K562 (cell line): ENCODE measurements at regions not wholly inside any gene's neighbourhood (a gene's known extent, or its start where the extent isn't known, plus 50 kb on each side); places are given as distances from the start of the nearest gene placed in this dataset.

Source experiments
- ATAC-seq: fragments of 200-7000 bp; cut with Tn5 transposase; 3 replicates; pipeline ENCODE4 v1.9.1; 2020; ENCODE audit warnings: moderate library complexity
- BruUV-seq: library from RNA; stranded (reverse); fragments of 400-500 nt; replicated peaks from 2 replicates; lab custom pipeline; 2021; lab: Mats Ljungman, UMichigan
- CTCF ChIA-PET: fragments of 300-600 bp; formaldehyde crosslinking; extraction: SDS; loops from one replicate; lab custom pipeline; 2021; ENCODE audit warnings: low intra/inter-chr PET ratio; lab: Yijun Ruan, JAX
- POLR2A ChIA-PET: fragments of 300-600, 350-650 bp; sonication (Branson Sonifier 250); formaldehyde crosslinking; extraction: SDS; loops from one replicate; lab custom pipeline; 2021; ENCODE audit warnings: antibody characterized with exemption, inconsistent platforms; lab: Yijun Ruan, JAX
- DNase-seq, 4 experiments: peaks; one replicate each; pipeline versions ENCODE4 v3.0.0 to v3.0.0-alpha.2; 2011 to 2018; ENCODE audit warnings: low spot score in 3 of 4, mixed read lengths in 3 of 4; ENCODE audit errors: extremely low read depth in 1 of 4
- FAIRE-seq: peaks from 2 replicates; lab custom pipeline; 2011; peaks lifted over from hg19 to GRCh38; lab: Jason Lieb, UNC
- H2AFZ ChIP-seq: 2 replicates; pipeline ENCODE4 v1.6.0; 2011; ENCODE audit warnings: low read depth, low read length, control low read depth, inconsistent platforms
- H3K27ac ChIP-seq: fragments of 200-600 bp; 3 replicates; pipeline ENCODE4 v1.8.0; 2011; ENCODE audit warnings: low read depth, mild to moderate bottlenecking, control low read depth, inconsistent platforms, low read length, moderate library complexity, mixed read lengths; ENCODE audit errors: extremely low read depth
- H3K27me3 ChIP-seq, 2 experiments: fragments of 300-600 bp in 1 of 2; 2 replicates in 1 of 2; 3 replicates in 1 of 2; pipeline versions ENCODE4 v1.6.0 to v1.8.0; 2011; ENCODE audit warnings: inconsistent platforms in 2 of 2, low read length in 2 of 2, mild to moderate bottlenecking in 1 of 2, mixed read lengths in 1 of 2, moderate library complexity in 1 of 2; ENCODE audit not compliant: control insufficient read depth in 2 of 2, insufficient read depth in 2 of 2
- H3K36me3 ChIP-seq: fragments of 300-600 bp; 3 replicates; pipeline ENCODE4 v1.8.0; 2011; ENCODE audit warnings: mild to moderate bottlenecking, low read length, inconsistent platforms; ENCODE audit not compliant: control insufficient read depth, insufficient read depth
- H3K4me1 ChIP-seq, 2 experiments: fragments of 200-600 bp in 1 of 2; replicated peaks in 1 of 2; 2 replicates in 1 of 2; 3 replicates in 1 of 2; pipeline versions ENCODE4 v1.5.1 to v1.8.0; 2011; ENCODE audit warnings: inconsistent platforms in 2 of 2, low read length in 2 of 2, mild to moderate bottlenecking in 1 of 2, mixed read lengths in 1 of 2, moderate library complexity in 1 of 2; ENCODE audit not compliant: control insufficient read depth in 2 of 2, insufficient read depth in 2 of 2
- H3K4me2 ChIP-seq: 2 replicates; pipeline ENCODE4 v1.6.1; 2011; ENCODE audit warnings: low read length, control low read depth, inconsistent platforms, mixed read lengths; ENCODE audit not compliant: insufficient read depth
- H3K4me3 ChIP-seq: fragments of 200-600 bp; sonication (generic), shearing (Covaris generic); 2 replicates; pipeline ENCODE4 v1.5.1; 2016; ENCODE audit warnings: control low read depth, inconsistent platforms
- H3K79me2 ChIP-seq: fragments of 200-600 bp; 3 replicates; pipeline ENCODE4 v1.8.0; 2011; ENCODE audit warnings: low read length, inconsistent platforms; ENCODE audit not compliant: control insufficient read depth, insufficient read depth
- H3K9ac ChIP-seq, 2 experiments: 2 replicates each; pipeline versions ENCODE4 v1.6.0 to v1.6.1; 2011; ENCODE audit warnings: low read depth in 2 of 2, low read length in 2 of 2, control low read depth in 1 of 2, inconsistent platforms in 1 of 2, mild to moderate bottlenecking in 1 of 2, mixed read lengths in 1 of 2; ENCODE audit not compliant: insufficient read depth in 1 of 2
- H3K9me1 ChIP-seq: one replicate; pipeline ENCODE4 v1.6.0; 2011; ENCODE audit warnings: inconsistent platforms, mild to moderate bottlenecking, low read length, moderate library complexity; ENCODE audit not compliant: control insufficient read depth, insufficient read depth
- H3K9me3 ChIP-seq: replicated peaks from 2 replicates; pipeline ENCODE4 v1.5.1; 2011; ENCODE audit warnings: low read depth, low read length, inconsistent platforms; ENCODE audit not compliant: control insufficient read depth, insufficient read depth
- H4K20me1 ChIP-seq: replicated peaks from 2 replicates; pipeline ENCODE4 v1.6.1; 2011; ENCODE audit warnings: low read length, inconsistent platforms, mixed read lengths; ENCODE audit not compliant: control insufficient read depth, insufficient read depth
- E2F8 ChIP-seq: fragments of 450-650 bp; IDR thresholded peaks from 2 replicates; pipeline ENCODE4 v1.7.1; 2018; ENCODE audit warnings: mild to moderate bottlenecking, low read depth; ENCODE audit not compliant: partially characterized antibody
- HDAC1 ChIP-seq, 2 experiments: fragments of 450-650 bp; IDR thresholded peaks; 2 replicates each; pipeline ENCODE4 v1.6.1; 2016 to 2017; ENCODE audit warnings: inconsistent platforms in 1 of 2, mild to moderate bottlenecking in 1 of 2, moderate library complexity in 1 of 2
- KLF6 ChIP-seq: fragments of 250-450 bp; sonication (Bioruptor Pico); IDR thresholded peaks from 2 replicates; pipeline ENCODE4 v1.4.0; 2020; ENCODE audit warnings: mild to moderate bottlenecking, moderate library complexity, borderline replicate concordance
- NCOA6 ChIP-seq: fragments of 450-650 bp; IDR thresholded peaks from 2 replicates; pipeline ENCODE4 v1.6.1; 2017; ENCODE audit warnings: mild to moderate bottlenecking
- RBBP5 ChIP-seq: fragments of 200-600 bp; sonication (generic); IDR thresholded peaks from 2 replicates; pipeline ENCODE4 v1.6.1; 2012; ENCODE audit warnings: borderline replicate concordance, mild to moderate bottlenecking, low read length, control low read depth, inconsistent platforms; ENCODE audit not compliant: insufficient read depth, poor library complexity, severe bottlenecking
- ZNF561 ChIP-seq: fragments of 450-650 bp; formaldehyde crosslinking; conservative IDR thresholded peaks from 2 replicates; pipeline ENCODE4 v1.4.0; 2020; ENCODE audit warnings: mild to moderate bottlenecking, moderate library complexity
- in situ Hi-C: fragments of 300-500 bp; cut with MboI; formaldehyde crosslinking; loops from 4 replicates; pipeline ENCODE4 v1.15.0; 2018; ENCODE audit warnings: inconsistent platforms, mixed read lengths
- intact Hi-C: fragments of 100-400 bp; cut with micrococcal nuclease; formaldehyde crosslinking; loops from 2 replicates; pipeline ENCODE4 v1.14.2; 2022

DNA sequence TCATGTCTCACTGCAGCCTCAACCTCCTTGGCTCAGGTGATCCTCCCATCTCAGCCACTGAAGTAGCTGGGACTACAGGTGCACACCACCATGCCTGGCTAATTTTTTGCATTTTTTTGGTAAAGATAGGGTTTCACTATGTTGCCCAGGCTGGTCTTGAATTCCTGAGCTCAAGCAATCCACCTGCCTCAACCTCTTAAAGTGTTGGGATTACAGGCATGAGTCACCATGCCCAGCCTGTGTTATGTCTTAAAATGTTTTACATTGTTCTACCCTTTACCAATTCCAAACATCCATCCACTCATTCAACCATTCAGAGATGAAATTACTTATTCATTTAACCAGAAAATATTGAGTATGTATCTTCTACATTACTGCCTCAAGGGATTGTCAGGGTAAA is 111.6 kb upstream of the BTG1 start:
- Histone ChIP-seq H2AFZ (no peak overlapping the region), H3K4me2 (no peak overlapping the region), H3K36me3 (no peaks in the 10 kb centered on the region)
- POLR2A ChIA-PET, result interaction anchor here (0.7 kb wide), 1 partner anchor 27 kb away, joined by 6 read pairs; no protein-coding TSS in a partner anchor
- DNase-seq, result no peak
- TF ChIP-seq ZNF561 (CRISPR knock-in tag) (no peak), KLF6 (no peak), E2F8 (no peak)
- TF ChIP-seq, all 486 proteins: peak for 0
- Histone ChIP-seq H3K4me1 (no peaks in the 10 kb centered on the region), H4K20me1 (no peaks in the 10 kb centered on the region), H3K27ac (no peak overlapping the region), H3K9ac (no peak overlapping the region), H3K79me2 (no peaks in the 10 kb centered on the region), H3K27me3 (no peaks in the 10 kb centered on the region), H3K9me3 (no peaks in the 10 kb centered on the region), H3K9me1 (no peaks in the 10 kb centered on the region), H3K4me3 (no peak overlapping the region)
- CTCF ChIA-PET, result no interaction called here
- ATAC-seq (no peak), FAIRE-seq (no peak)
- intact Hi-C loops (no loop called here), in situ Hi-C loops (no loop called here)
- BruUV-seq, result no TSS peak

DNA sequence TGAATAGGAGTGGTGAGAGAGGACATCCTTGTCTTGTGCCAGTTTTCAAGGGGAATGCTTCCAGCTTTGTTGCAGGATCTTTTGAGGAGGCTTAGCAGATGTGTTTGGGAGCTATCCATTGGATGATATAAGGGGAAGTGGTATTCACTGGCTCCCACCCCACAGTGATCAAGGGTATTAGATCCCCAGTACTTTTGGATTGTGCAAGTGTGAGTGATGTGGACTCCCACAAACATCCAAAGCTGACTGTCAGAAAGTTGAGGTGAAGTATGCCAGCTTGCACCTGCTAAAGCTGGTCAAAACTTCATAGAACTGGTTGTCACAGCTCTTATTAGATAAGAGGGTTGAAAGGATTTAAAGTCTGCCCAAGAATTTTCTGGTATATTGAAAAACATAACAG is 110.1 kb upstream of the BTG1 start:
- BruUV-seq, result no TSS peak
- Histone ChIP-seq H3K27me3 (no peaks in the 10 kb centered on the region), H3K4me1 (no peaks in the 10 kb centered on the region), H3K9ac (no peak overlapping the region), H3K79me2 (no peaks in the 10 kb centered on the region), H3K36me3 (no peaks in the 10 kb centered on the region), H3K9me1 (no peaks in the 10 kb centered on the region), H3K4me2 (no peak overlapping the region), H4K20me1 (no peaks in the 10 kb centered on the region), H2AFZ (no peak overlapping the region), H3K4me3 (no peak overlapping the region), H3K9me3 (no peaks in the 10 kb centered on the region), H3K27ac (no peak overlapping the region)
- CTCF ChIA-PET, result no interaction called here
- intact Hi-C loops (no loop called here), in situ Hi-C loops (no loop called here)
- POLR2A ChIA-PET, result interaction anchor here (0.6 to 1.7 kb wide), 3 partner anchors 13 to 129 kb away, joined by 3 to 5 read pairs (median 4); no protein-coding TSS in a partner anchor
- FAIRE-seq (no peak), ATAC-seq (no peak), DNase-seq (no peak)
- TF ChIP-seq NCOA6 (no peak), RBBP5 (no peak), HDAC1 (IDR thresholded peaks at IDR 0.05) (no peak)
